H1 (cell line): ENCODE measurements at regions not wholly inside any gene's neighbourhood (a gene's known extent, or its start where the extent isn't known, plus 50 kb on each side); places are given as distances from the start of the nearest gene placed in this dataset.

Experiments
- ATF2 ChIP-seq: IDR thresholded peaks from 2 replicates; pipeline ENCODE4 v1.6.1; 2012; ENCODE audit warnings: low read length, inconsistent platforms
- SUZ12 ChIP-seq: fragments of 200-600 bp; sonication (generic); IDR thresholded peaks from 2 replicates; pipeline ENCODE4 v1.6.1; 2012; ENCODE audit warnings: mild to moderate bottlenecking, inconsistent platforms, low read length, moderate library complexity, mixed read lengths

- TF ChIP-seq ATF2 (no peak), SUZ12 (no peak)
- TF ChIP-seq, all 59 proteins: peak for 0
Observed at GRCh38 chr3:74089814-74090213, 465.1 kb upstream of the PDZRN3 start (continued).
